Endothelial cell of umbilical vein (primary cell): ENCODE measurements at regions not wholly inside any gene's neighbourhood (a gene's known extent, or its start where the extent isn't known, plus 50 kb on each side); places are given as distances from the start of the nearest gene placed in this dataset.

ENCODE experiments used
- BruUV-seq: library from RNA; stranded (reverse); fragments of 400-500 nt; replicated peaks from 2 replicates; lab custom pipeline; 2021; lab: Mats Ljungman, UMichigan
- CTCF ChIA-PET: fragments of 300-600, 350-600 bp; sonication (Branson Sonifier 250); formaldehyde crosslinking; loops from one replicate; lab custom pipeline; 2021; ENCODE audit warnings: antibody characterized with exemption, inconsistent platforms; lab: Charles Lee
- POLR2A ChIA-PET: fragments of 300-600, 350-600 bp; sonication (Branson Sonifier 250); formaldehyde crosslinking; loops from one replicate; lab custom pipeline; 2021; ENCODE audit warnings: antibody characterized with exemption, inconsistent platforms; lab: Charles Lee
- DNase-seq: peaks from one replicate; pipeline ENCODE4 v3.0.0-alpha.2; 2011; ENCODE audit warnings: low read depth, low spot score
- FAIRE-seq: peaks from 2 replicates; lab custom pipeline; 2011; peaks lifted over from hg19 to GRCh38; lab: Jason Lieb, UNC
- H2AFZ ChIP-seq: 2 replicates; pipeline ENCODE4 v1.6.0; 2012; ENCODE audit warnings: low read depth, low read length, control low read depth, inconsistent platforms
- H3K27ac ChIP-seq: 2 replicates; pipeline ENCODE4 v1.5.1; 2011; ENCODE audit warnings: low read depth, mild to moderate bottlenecking, control low read depth, low read length, moderate library complexity; ENCODE audit not compliant: insufficient read depth
- H3K27me3 ChIP-seq, 2 experiments: 2 replicates each; pipeline versions ENCODE4 v1.6.0 to v1.6.1; 2011; ENCODE audit warnings: low read length in 2 of 2, mixed read lengths in 1 of 2; ENCODE audit not compliant: control insufficient read depth in 2 of 2, insufficient read depth in 2 of 2
- H3K36me3 ChIP-seq, 2 experiments: 2 replicates in 1 of 2; 3 replicates in 1 of 2; pipeline ENCODE4 v1.5.1; 2011; ENCODE audit warnings: low read length in 2 of 2, mild to moderate bottlenecking in 1 of 2, moderate library complexity in 1 of 2; ENCODE audit not compliant: control insufficient read depth in 2 of 2, insufficient read depth in 2 of 2; ENCODE audit errors: extremely low read depth in 1 of 2
- H3K4me1 ChIP-seq: 3 replicates; pipeline ENCODE4 v1.5.1; 2011; ENCODE audit warnings: mild to moderate bottlenecking, low read length; ENCODE audit not compliant: control insufficient read depth, insufficient read depth; ENCODE audit errors: extremely low read depth
- H3K4me2 ChIP-seq: 2 replicates; pipeline ENCODE4 v1.6.1; 2011; ENCODE audit warnings: low read length, control low read depth, mixed read lengths; ENCODE audit not compliant: insufficient read depth
- H3K4me3 ChIP-seq, 3 experiments: fragments of 200-600 bp in 1 of 3; sonication (generic), shearing (Covaris generic) in 1 of 3; replicated peaks in 1 of 3; 2 replicates each; pipeline ENCODE4 v1.5.1; 2011 to 2016; ENCODE audit warnings: control low read depth in 3 of 3, low read length in 3 of 3, mild to moderate bottlenecking in 2 of 3, inconsistent platforms in 1 of 3, low read depth in 1 of 3, moderate library complexity in 1 of 3; ENCODE audit not compliant: insufficient read depth in 1 of 3
- H3K79me2 ChIP-seq: 2 replicates; pipeline ENCODE4 v1.6.0; 2012; ENCODE audit warnings: low read length, inconsistent platforms; ENCODE audit not compliant: control insufficient read depth, insufficient read depth
- H3K9ac ChIP-seq: replicated peaks from 2 replicates; pipeline ENCODE3; 2011; ENCODE audit warnings: low read length, control low read depth; ENCODE audit not compliant: insufficient read depth; ENCODE audit errors: extremely low read depth
- H3K9me1 ChIP-seq: replicated peaks from 3 replicates; pipeline ENCODE4 v1.6.0; 2011; ENCODE audit warnings: mild to moderate bottlenecking, low read length; ENCODE audit not compliant: control insufficient read depth, insufficient read depth; ENCODE audit errors: extremely low read depth
- H3K9me3 ChIP-seq: replicated peaks from 2 replicates; pipeline ENCODE4 v1.5.1; 2012; ENCODE audit warnings: low read length, inconsistent platforms; ENCODE audit not compliant: control insufficient read depth, insufficient read depth
- H4K20me1 ChIP-seq: replicated peaks from 2 replicates; pipeline ENCODE3; 2011; ENCODE audit warnings: mild to moderate bottlenecking, low read length; ENCODE audit not compliant: control insufficient read depth, insufficient read depth; ENCODE audit errors: extremely low read depth
- CTCF ChIP-seq, 2 donors: IDR thresholded peaks; 1 replicate in 1 of 2; 2 replicates in 1 of 2; pipeline ENCODE4 v1.5.1; 2011; ENCODE audit warnings: low read length in 2 of 2, mild to moderate bottlenecking in 2 of 2, moderate library complexity in 2 of 2, control low read depth in 1 of 2, inconsistent platforms in 1 of 2, low read depth in 1 of 2; ENCODE audit not compliant: insufficient read depth in 1 of 2; ENCODE audit errors: extremely low read depth in 1 of 2
- EZH2 ChIP-seq: IDR thresholded peaks from 2 replicates; pipeline ENCODE4 v1.6.1; 2012; ENCODE audit warnings: borderline replicate concordance, low read depth, mild to moderate bottlenecking, moderate library complexity, low read length, inconsistent platforms; ENCODE audit not compliant: severe bottlenecking
- FOS ChIP-seq: IDR thresholded peaks from 2 replicates; pipeline ENCODE4 v1.6.1; 2011; ENCODE audit warnings: mild to moderate bottlenecking, low read length, moderate library complexity, borderline replicate concordance; ENCODE audit not compliant: insufficient read depth
- GATA2 ChIP-seq: IDR thresholded peaks from 2 replicates; pipeline ENCODE4 v1.7.0; 2011; ENCODE audit warnings: low read depth, mild to moderate bottlenecking, moderate library complexity, mixed read lengths, low read length; ENCODE audit not compliant: insufficient read length, insufficient read depth
- JUN ChIP-seq: IDR thresholded peaks from 2 replicates; pipeline ENCODE4 v1.6.1; 2011; ENCODE audit warnings: borderline replicate concordance, low read depth; ENCODE audit not compliant: insufficient read length, insufficient read depth
- MAX ChIP-seq: IDR thresholded peaks from 2 replicates; pipeline ENCODE4 v1.6.1; 2011; ENCODE audit not compliant: insufficient read depth, insufficient read length
- MYC ChIP-seq: IDR thresholded peaks from one replicate; pipeline ENCODE4 v1.6.1; 2011; ENCODE audit warnings: mild to moderate bottlenecking, low read depth, low read length
- POLR2A ChIP-seq: IDR thresholded peaks from 2 replicates; pipeline ENCODE4 v1.6.1; 2012; ENCODE audit warnings: low read depth, mild to moderate bottlenecking, control low read depth, low read length
- POLR2AphosphoS5 ChIP-seq: IDR thresholded peaks from 2 replicates; pipeline ENCODE4 v1.6.1; 2012; ENCODE audit warnings: low read depth, mild to moderate bottlenecking, control low read depth, low read length, moderate library complexity; ENCODE audit not compliant: insufficient read depth
- dilution Hi-C: fragments of 300-500 bp; cut with MboI; formaldehyde crosslinking; loops from one replicate; pipeline ENCODE4 v1.15.0; 2019; ENCODE audit warnings: low sequenced_read_pairs; ENCODE audit not compliant: extremely low pct_ligation_motif_present
- intact Hi-C: fragments of 100-400 bp; cut with micrococcal nuclease; formaldehyde crosslinking; loops from one replicate; pipeline ENCODE4 v1.10.0; 2022

- dilution Hi-C loops (no loop called here), intact Hi-C loops (no loop called here)
- H3K4me3 ChIP-seq = no peak overlapping the region
- no peaks in the 10 kb centered on the region for H3K9me1 ChIP-seq
- no peak overlapping the region for H3K4me2 ChIP-seq
- no TSS peak for BruUV-seq
- TF ChIP-seq GATA2 = no peak
- no peak for TF ChIP-seq JUN
- TF ChIP-seq EZH2 = no peak
- no peak for TF ChIP-seq POLR2AphosphoS5
- no peak for TF ChIP-seq MAX
- no peak for TF ChIP-seq CTCF (IDR thresholded peaks at IDR 0.05; ENCODE audit: extremely low read depth in 1 of 2, insufficient read depth in 1 of 2, low read depth in 1 of 2, low read length in 2 of 2)
- TF ChIP-seq MYC = no peak
- no peak for TF ChIP-seq POLR2A
- no peak for TF ChIP-seq FOS
- no peak for DNase-seq
- no peaks in the 10 kb centered on the region for H3K4me1 ChIP-seq
- no peaks in the 10 kb centered on the region for H3K36me3 ChIP-seq
- H2AFZ ChIP-seq = no peak overlapping the region
- no peak for FAIRE-seq
- ChIA-PET POLR2A (no interaction called here), CTCF (no interaction called here)
- H3K27ac ChIP-seq = no peak overlapping the region
- no peaks in the 10 kb centered on the region for H3K27me3 ChIP-seq
- no peak overlapping the region for H3K9ac ChIP-seq
- H4K20me1 ChIP-seq = no peaks in the 10 kb centered on the region
- no peaks in the 10 kb centered on the region for H3K79me2 ChIP-seq
- no peaks in the 10 kb centered on the region for H3K9me3 ChIP-seq
Observed at GRCh38 chr3:161957467-161957866, 460.9 kb downstream of the OTOL1 start.
